ENCODE measurements at regions not wholly inside any gene's neighbourhood (a gene's known extent, or its start where the extent isn't known, plus 50 kb on each side); places are given as distances from the start of the nearest gene placed in this dataset.

DNA sequence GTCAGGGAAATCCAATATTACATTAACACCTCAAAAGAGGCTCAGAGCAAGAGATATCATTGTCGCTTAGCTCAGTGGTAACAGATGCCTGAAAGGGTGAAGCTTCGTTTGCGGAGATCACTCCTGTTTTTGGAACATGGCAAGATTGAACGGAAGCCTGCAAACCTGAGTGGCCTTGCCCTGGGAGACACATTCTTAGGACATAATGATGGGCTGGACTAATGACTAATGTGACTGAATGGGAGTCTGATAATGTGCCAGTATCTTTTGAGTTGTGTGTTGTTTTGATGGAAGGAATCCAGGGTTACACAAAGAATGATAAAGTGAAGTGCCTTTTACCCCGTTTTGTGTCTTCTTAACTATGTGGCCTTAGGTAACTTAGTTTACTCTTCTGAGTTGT, 109.3 kb upstream of the IFNG-AS1 start:
- TF ChIP-seq CTCF (IDR thresholded peaks at IDR 0.05; ENCODE audit: low read length) = no peak
- TF ChIP-seq EZH2 (IDR thresholded peaks at IDR 0.05; ENCODE audit: borderline replicate concordance, low read length) = no peak

Data from OCI-LY1 (cell line).